ENCODE measurements at regions not wholly inside any gene's neighbourhood (a gene's known extent, or its start where the extent isn't known, plus 50 kb on each side); places are given as distances from the start of the nearest gene placed in this dataset.

GRCh38 chr1:101148980-101149379, 87.8 kb upstream of the S1PR1 start:
- TF ChIP-seq POLR2AphosphoS5 (IDR thresholded peaks at IDR 0.05; ENCODE audit: low read depth) (no peak), EZH2phosphoT487 (IDR thresholded peaks at IDR 0.05; ENCODE audit: unreplicated experiment) (no peak), JUNB (IDR thresholded peaks at IDR 0.05; ENCODE audit: unreplicated experiment) (no peak), EZH2 (IDR thresholded peaks at IDR 0.05; ENCODE audit: low read depth, unreplicated experiment) (no peak), ZNF331 (CRISPR knock-in tag; IDR thresholded peaks at IDR 0.05; ENCODE audit: low read depth) (no peak), CREB1 (CRISPR knock-in tag; IDR thresholded peaks at IDR 0.05; ENCODE audit: low read depth) (no peak), NANOG (IDR thresholded peaks at IDR 0.05; ENCODE audit: borderline replicate concordance) (no peak), ZNF114 (CRISPR knock-in tag; IDR thresholded peaks at IDR 0.05) (no peak), ZNF462 (CRISPR knock-in tag; IDR thresholded peaks at IDR 0.05) (no peak)
- TF ChIP-seq, protein P1, sequence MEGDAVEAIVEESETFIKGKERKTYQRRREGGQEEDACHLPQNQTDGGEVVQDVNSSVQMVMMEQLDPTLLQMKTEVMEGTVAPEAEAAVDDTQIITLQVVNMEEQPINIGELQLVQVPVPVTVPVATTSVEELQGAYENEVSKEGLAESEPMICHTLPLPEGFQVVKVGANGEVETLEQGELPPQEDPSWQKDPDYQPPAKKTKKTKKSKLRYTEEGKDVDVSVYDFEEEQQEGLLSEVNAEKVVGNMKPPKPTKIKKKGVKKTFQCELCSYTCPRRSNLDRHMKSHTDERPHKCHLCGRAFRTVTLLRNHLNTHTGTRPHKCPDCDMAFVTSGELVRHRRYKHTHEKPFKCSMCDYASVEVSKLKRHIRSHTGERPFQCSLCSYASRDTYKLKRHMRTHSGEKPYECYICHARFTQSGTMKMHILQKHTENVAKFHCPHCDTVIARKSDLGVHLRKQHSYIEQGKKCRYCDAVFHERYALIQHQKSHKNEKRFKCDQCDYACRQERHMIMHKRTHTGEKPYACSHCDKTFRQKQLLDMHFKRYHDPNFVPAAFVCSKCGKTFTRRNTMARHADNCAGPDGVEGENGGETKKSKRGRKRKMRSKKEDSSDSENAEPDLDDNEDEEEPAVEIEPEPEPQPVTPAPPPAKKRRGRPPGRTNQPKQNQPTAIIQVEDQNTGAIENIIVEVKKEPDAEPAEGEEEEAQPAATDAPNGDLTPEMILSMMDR (conservative IDR thresholded peaks at IDR 0.05; ENCODE audit: low read depth in 2 of 2), result no peak
- TF ChIP-seq, protein P2, sequence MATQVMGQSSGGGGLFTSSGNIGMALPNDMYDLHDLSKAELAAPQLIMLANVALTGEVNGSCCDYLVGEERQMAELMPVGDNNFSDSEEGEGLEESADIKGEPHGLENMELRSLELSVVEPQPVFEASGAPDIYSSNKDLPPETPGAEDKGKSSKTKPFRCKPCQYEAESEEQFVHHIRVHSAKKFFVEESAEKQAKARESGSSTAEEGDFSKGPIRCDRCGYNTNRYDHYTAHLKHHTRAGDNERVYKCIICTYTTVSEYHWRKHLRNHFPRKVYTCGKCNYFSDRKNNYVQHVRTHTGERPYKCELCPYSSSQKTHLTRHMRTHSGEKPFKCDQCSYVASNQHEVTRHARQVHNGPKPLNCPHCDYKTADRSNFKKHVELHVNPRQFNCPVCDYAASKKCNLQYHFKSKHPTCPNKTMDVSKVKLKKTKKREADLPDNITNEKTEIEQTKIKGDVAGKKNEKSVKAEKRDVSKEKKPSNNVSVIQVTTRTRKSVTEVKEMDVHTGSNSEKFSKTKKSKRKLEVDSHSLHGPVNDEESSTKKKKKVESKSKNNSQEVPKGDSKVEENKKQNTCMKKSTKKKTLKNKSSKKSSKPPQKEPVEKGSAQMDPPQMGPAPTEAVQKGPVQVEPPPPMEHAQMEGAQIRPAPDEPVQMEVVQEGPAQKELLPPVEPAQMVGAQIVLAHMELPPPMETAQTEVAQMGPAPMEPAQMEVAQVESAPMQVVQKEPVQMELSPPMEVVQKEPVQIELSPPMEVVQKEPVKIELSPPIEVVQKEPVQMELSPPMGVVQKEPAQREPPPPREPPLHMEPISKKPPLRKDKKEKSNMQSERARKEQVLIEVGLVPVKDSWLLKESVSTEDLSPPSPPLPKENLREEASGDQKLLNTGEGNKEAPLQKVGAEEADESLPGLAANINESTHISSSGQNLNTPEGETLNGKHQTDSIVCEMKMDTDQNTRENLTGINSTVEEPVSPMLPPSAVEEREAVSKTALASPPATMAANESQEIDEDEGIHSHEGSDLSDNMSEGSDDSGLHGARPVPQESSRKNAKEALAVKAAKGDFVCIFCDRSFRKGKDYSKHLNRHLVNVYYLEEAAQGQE (IDR thresholded peaks at IDR 0.05; ENCODE audit: unreplicated experiment), result no peak
- TF ChIP-seq, protein P3, sequence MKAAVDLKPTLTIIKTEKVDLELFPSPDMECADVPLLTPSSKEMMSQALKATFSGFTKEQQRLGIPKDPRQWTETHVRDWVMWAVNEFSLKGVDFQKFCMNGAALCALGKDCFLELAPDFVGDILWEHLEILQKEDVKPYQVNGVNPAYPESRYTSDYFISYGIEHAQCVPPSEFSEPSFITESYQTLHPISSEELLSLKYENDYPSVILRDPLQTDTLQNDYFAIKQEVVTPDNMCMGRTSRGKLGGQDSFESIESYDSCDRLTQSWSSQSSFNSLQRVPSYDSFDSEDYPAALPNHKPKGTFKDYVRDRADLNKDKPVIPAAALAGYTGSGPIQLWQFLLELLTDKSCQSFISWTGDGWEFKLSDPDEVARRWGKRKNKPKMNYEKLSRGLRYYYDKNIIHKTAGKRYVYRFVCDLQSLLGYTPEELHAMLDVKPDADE (IDR thresholded peaks at IDR 0.05), result no peak

Data from GM23338 (cell line).